ENCODE measurements at regions not wholly inside any gene's neighbourhood (a gene's known extent, or its start where the extent isn't known, plus 50 kb on each side); places are given as distances from the start of the nearest gene placed in this dataset.

DNA sequence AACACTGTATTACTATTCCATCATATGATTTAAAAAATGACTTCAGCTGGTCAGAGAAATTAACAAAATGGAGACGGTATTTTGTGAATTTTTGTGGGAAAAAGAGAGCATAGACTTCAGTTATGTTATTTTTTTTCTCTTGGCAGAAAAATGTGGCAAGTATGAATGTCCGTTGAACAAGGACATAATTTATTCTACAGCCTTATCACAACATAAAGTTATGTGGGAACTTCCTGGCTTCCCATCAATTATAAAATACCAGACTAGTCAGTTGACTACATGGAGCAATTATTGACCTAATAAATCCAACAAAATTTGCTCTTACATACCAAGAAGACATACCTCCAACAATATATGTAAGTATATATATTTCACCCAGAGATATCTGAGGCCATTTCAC lies 88.6 kb upstream of the PPP1R3A start:
- TF ChIP-seq GATA2 (IDR thresholded peaks at IDR 0.05; ENCODE audit: low read depth, low read length) (no peak), GATA3 (IDR thresholded peaks at IDR 0.05; ENCODE audit: low read depth, low read length) (no peak)

Measured in SH-SY5Y (cell line).